ENCODE measurements at regions not wholly inside any gene's neighbourhood (a gene's known extent, or its start where the extent isn't known, plus 50 kb on each side); places are given as distances from the start of the nearest gene placed in this dataset.
"Not testable (repeated sequence)": the region's sequence is repeated elsewhere in the genome, so short reads cannot be mapped to it uniquely, and the experiment has no call there.

- no peak for DNase-seq
Measured at GRCh38 chr5:165039748-165040147, 1534.3 kb downstream of the MAT2B start.

GRCh38 chr5:165045941-165046340, 1540.5 kb downstream of the MAT2B start:
- DNase-seq = not testable (repeated sequence)

- no peak for DNase-seq
Measured at GRCh38 chr5:165055476-165055875, 1550.1 kb downstream of the MAT2B start.

DNA sequence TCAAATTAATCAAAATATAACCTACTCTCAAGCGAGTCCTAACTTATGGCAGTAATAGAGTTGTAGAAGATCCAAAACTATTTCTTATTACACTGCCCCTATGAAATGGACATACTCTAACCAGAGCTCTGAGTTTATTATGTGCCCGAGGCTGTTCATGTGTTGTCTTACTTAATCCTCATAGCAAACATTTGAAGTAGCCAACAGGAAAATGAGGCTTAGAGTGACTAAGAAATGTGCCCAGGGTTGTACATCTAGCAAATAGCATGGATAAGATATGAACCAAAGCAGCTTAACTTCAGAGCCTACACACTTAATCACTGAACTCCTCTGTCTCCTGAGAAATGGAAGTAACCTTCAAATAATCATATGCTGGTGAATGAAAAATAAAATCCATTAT, 1551.7 kb downstream of the MAT2B start:
- no peak for DNase-seq

- DNase-seq = no peak
Measured at GRCh38 chr5:165066751-165067385, 1561.4 kb downstream of the MAT2B start.

DNA sequence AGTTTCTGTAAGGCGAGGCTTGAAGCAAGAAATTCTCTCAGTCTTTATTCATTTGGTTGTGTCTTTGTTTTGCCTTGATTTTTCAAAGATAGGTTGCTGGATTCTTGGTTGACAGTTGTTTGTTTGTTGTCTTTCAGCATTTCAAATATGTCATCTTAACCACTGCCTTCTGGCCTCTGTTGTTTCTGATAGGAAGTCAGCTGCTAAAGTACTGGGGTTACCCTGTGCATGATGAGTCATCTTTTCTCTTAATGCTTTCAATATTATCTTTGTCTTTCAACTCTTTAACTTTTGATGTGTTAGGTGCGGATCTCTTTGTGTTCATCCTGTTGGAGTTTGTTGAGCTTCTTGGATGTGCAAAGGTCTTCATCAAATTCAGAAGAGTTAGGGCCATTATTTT, 1571.3 kb downstream of the MAT2B start:
- DNase-seq = peak in 1 of 2 donors; percentile 57

- no peak for DNase-seq
Measured at GRCh38 chr5:165079389-165079788, 1574.0 kb downstream of the MAT2B start.

GRCh38 chr5:165083394-165083793, 1578.0 kb downstream of the MAT2B start:
- no peak for DNase-seq

- DNase-seq = no peak
Measured at GRCh38 chr5:165086465-165086864, 1581.0 kb downstream of the MAT2B start.

- no peak for DNase-seq
Measured at GRCh38 chr5:165094782-165095181, 1589.4 kb downstream of the MAT2B start.

DNA sequence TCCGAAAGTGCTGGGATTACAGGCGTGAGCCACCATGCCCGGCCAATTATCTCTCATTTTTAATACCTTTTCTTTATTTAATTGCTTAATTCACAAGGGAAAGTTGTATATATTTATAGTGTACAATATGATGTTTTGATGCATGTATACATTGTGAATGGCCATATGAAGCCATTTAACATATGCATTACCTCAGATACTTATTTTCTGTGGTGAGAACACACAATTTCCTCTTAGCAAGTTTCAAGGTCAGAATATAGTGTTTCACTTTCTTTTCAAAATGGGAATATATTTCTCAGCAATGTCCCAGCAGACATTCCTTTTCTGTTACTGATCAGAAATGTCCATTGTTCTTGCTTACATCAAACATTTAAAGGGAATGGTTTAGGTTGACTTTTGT, 1596.3 kb downstream of the MAT2B start:
- DNase-seq = no peak

DNA sequence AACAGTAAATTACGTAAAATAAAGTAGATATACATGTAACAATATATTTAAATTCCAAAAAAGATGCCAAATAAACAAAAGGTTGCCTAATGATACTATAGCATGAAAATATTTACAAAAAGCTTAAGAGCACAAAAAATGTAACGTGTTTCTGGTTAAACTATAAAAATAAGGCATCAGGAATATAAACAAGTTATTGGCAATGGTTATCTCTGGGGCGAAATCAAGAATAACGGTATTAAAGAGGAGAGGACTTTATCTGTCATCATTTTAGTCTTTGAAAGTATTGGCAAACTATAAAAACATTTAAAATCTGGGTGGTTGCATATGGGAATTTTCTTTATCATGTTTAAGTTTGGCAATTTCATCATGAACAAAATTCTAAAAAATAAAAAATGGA, 1599.2 kb downstream of the MAT2B start:
- DNase-seq = no peak

- DNase-seq = peak in 1 of 2 donors; percentile 3
Measured at GRCh38 chr5:165108809-165109208, 1603.4 kb downstream of the MAT2B start.

DNA sequence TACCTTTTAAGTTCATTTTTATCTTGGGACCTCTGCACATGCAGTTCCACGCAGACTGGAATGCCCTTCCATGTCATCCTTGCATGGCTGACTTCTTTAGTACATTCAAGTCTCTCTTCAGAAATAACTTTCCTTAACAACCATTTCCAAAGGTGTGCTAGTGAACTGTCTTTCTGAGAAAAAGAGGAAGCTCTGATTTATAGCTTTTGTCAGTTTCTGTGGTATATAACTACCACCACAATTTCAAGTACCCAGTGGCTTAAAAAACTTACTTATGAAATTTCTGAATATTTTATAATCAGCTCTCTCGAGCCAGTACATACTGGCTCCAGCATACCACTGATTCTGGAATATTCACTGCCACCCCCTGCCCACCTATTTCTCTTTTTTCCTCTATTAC, 1613.8 kb downstream of the MAT2B start:
- DNase-seq = peak in 1 of 2 donors; percentile 43

GRCh38 chr5:165126598-165126997, 1621.2 kb downstream of the MAT2B start:
- no peak for DNase-seq

GRCh38 chr5:165127941-165128340, 1622.5 kb downstream of the MAT2B start:
- DNase-seq = no peak

GRCh38 chr5:165130656-165131055, 1625.2 kb downstream of the MAT2B start:
- DNase-seq = no peak

- no peak for DNase-seq
Measured at GRCh38 chr5:165134155-165134554, 1628.7 kb downstream of the MAT2B start.

- DNase-seq = no peak
Measured at GRCh38 chr5:165135565-165135964, 1630.1 kb downstream of the MAT2B start.

- no peak for DNase-seq
Measured at GRCh38 chr5:165137701-165138100, 1632.3 kb downstream of the MAT2B start.

- DNase-seq = no peak
Measured at GRCh38 chr5:165138236-165138635, 1632.8 kb downstream of the MAT2B start.

DNA sequence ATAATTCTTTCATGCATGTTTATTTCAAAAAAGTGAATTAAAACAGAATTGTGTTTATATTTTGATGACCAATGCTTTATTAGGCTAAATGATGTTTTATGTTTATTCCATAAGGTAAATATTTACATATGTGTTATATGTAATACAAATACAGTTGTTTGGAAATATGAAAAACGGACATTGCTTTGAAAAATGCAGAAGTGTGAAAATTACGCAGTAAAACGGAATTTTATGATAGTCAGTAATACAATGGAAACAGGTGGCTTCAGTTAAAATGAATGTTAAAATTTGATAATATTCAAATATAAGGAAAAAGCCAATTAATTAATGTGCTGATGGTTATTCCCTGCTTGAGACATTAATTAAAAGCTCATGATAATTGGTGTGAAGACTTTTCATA, 1633.8 kb downstream of the MAT2B start:
- no peak for DNase-seq

GRCh38 chr5:165139721-165140120, 1634.3 kb downstream of the MAT2B start:
- DNase-seq = peak in 1 of 2 donors; percentile 85

GRCh38 chr5:165143741-165144140, 1638.3 kb downstream of the MAT2B start:
- DNase-seq = peak in 1 of 2 donors; percentile 51

DNA sequence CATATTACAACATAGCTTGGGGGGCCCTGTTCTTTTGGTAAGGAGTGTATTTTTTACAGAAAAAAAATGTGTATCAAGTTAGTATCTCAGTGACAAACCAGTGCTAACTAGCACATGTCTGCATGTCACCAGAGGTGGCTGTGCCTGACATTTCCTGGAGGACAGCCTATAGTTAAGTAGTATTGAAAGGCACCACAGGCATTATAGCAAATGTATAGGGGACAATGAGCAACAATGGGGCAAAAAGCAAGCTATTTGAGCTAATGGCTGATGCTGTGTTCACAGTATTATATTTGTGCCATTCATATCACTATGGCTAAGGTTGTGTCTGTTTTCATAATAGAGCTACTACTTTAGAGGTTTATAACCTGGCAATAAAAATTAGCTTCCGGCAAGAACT, 1644.0 kb downstream of the MAT2B start:
- DNase-seq = no peak

Data from bone marrow (tissue), 2 donors.